HCT116 (cell line): ENCODE measurements at regions not wholly inside any gene's neighbourhood (a gene's known extent, or its start where the extent isn't known, plus 50 kb on each side); places are given as distances from the start of the nearest gene placed in this dataset.

Experiments used
- ATAC-seq: fragments of 200-7000 bp; cut with Tn5 transposase; 2 replicates; pipeline ENCODE4 v1.9.1; 2020; ENCODE audit warnings: mild to moderate bottlenecking, moderate library complexity
- BruUV-seq: library from RNA; stranded (reverse); fragments of 400-500 nt; replicated peaks from 2 replicates; lab custom pipeline; 2021; lab: Mats Ljungman, UMichigan
- CTCF ChIA-PET: fragments of 300-600 bp; sonication (Branson Sonifier 250); formaldehyde crosslinking; loops from one replicate; lab custom pipeline; 2021; ENCODE audit warnings: antibody characterized with exemption; lab: Charles Lee
- POLR2A ChIA-PET: fragments of 300-600, 350-600 bp; sonication (Branson Sonifier 250); formaldehyde crosslinking; loops from one replicate; lab custom pipeline; 2021; ENCODE audit warnings: antibody characterized with exemption; lab: Charles Lee
- RAD21 ChIA-PET, 2 experiments: fragments of 300-600 bp; sonication (Branson Sonifier 250); formaldehyde crosslinking; loops; one replicate each; lab custom pipeline; 2023; ENCODE audit warnings: low total read pairs in 2 of 2; ENCODE audit not compliant: uncharacterized antibody in 2 of 2, unreplicated experiment in 2 of 2, low non-redundant PET in 1 of 2; lab: Charles Lee
- DNase-seq: peaks from one replicate; pipeline ENCODE4 v3.0.0-alpha.2; 2010; ENCODE audit warnings: low read depth, low spot score
- H2AFZ ChIP-seq: fragments of 200-600 bp; shearing (Covaris generic), sonication (generic); 2 replicates; pipeline ENCODE4 v1.6.1; 2017; ENCODE audit warnings: low read depth, mixed run types, mixed read lengths, antibody characterized with exemption, low read length; ENCODE audit not compliant: poor library complexity, severe bottlenecking
- H3K27ac ChIP-seq: 2 replicates; pipeline ENCODE4 v1.5.1; 2012; ENCODE audit warnings: low read depth, low read length
- H3K27me3 ChIP-seq: fragments of 200-600 bp; sonication (generic); 2 replicates; pipeline ENCODE4 v1.6.1; 2016; ENCODE audit warnings: mixed run types, low read length, mixed read lengths; ENCODE audit not compliant: insufficient read depth
- H3K36me3 ChIP-seq, 2 experiments: fragments of 200-500 bp in 1 of 2; fragments of 200-600 bp in 1 of 2; sonication (Bioruptor generic) in 1 of 2; sonication (generic) in 1 of 2; 2 replicates each; pipeline versions ENCODE4 v1.5.1 to v1.6.1; 2014 to 2016; ENCODE audit warnings: low read length in 2 of 2, inconsistent platforms in 1 of 2, mixed read lengths in 1 of 2, mixed run types in 1 of 2; ENCODE audit not compliant: insufficient read depth in 2 of 2, control insufficient read depth in 1 of 2
- H3K4me1 ChIP-seq, 2 experiments: fragments of 200-600 bp in 1 of 2; sonication (generic) in 1 of 2; 2 replicates each; pipeline versions ENCODE4 v1.5.1 to v1.6.1; 2012 to 2017; ENCODE audit warnings: low read length in 2 of 2, inconsistent platforms in 1 of 2, mild to moderate bottlenecking in 1 of 2, mixed read lengths in 1 of 2, mixed run types in 1 of 2, moderate library complexity in 1 of 2; ENCODE audit not compliant: insufficient read depth in 2 of 2, control insufficient read depth in 1 of 2
- H3K4me2 ChIP-seq: fragments of 200-600 bp; sonication (generic); 2 replicates; pipeline ENCODE4 v1.6.1; 2017; ENCODE audit warnings: mixed run types, low read length, mixed read lengths
- H3K4me3 ChIP-seq, 2 experiments: fragments of 200-600 bp in 1 of 2; sonication (generic) in 1 of 2; replicated peaks in 1 of 2; 2 replicates each; pipeline ENCODE4 v1.5.1; 2011 to 2016; ENCODE audit warnings: low read length in 2 of 2, control low read depth in 1 of 2, low read depth in 1 of 2, mild to moderate bottlenecking in 1 of 2, mixed read lengths in 1 of 2, mixed run types in 1 of 2
- H3K79me2 ChIP-seq: fragments of 200-600 bp; sonication (generic); 2 replicates; pipeline ENCODE4 v1.6.1; 2017; ENCODE audit warnings: mild to moderate bottlenecking, mixed run types, low read length, moderate library complexity, mixed read lengths; ENCODE audit not compliant: insufficient read depth
- H3K9ac ChIP-seq: fragments of 200-600 bp; sonication (generic); 2 replicates; pipeline ENCODE4 v1.6.1; 2016; ENCODE audit warnings: low read length, mixed read lengths
- H3K9me2 ChIP-seq: fragments of 200-600 bp; sonication (generic), shearing (Covaris generic); 2 replicates; pipeline ENCODE4 v1.6.1; 2017; ENCODE audit warnings: mixed run types, mild to moderate bottlenecking, moderate library complexity; ENCODE audit not compliant: insufficient read depth
- H3K9me3 ChIP-seq, 2 experiments: fragments of 200-500 bp in 1 of 2; fragments of 200-600 bp in 1 of 2; sonication (Bioruptor generic) in 1 of 2; sonication (generic) in 1 of 2; 2 replicates each; pipeline ENCODE4 v1.6.1; 2014 to 2017; ENCODE audit warnings: low read length in 2 of 2, mixed read lengths in 2 of 2, inconsistent platforms in 1 of 2, low read depth in 1 of 2, mild to moderate bottlenecking in 1 of 2, mixed run types in 1 of 2, moderate library complexity in 1 of 2; ENCODE audit not compliant: control insufficient read depth in 1 of 2, insufficient read depth in 1 of 2
- H4K20me1 ChIP-seq: fragments of 200-600 bp; sonication (generic), shearing (Covaris generic); 2 replicates; pipeline ENCODE4 v1.6.1; 2017; ENCODE audit warnings: mixed run types, mild to moderate bottlenecking, moderate library complexity; ENCODE audit not compliant: insufficient read depth
- ATF3 ChIP-seq: IDR thresholded peaks from 2 replicates; pipeline ENCODE4 v1.6.1; 2012
- ELF1 ChIP-seq: IDR thresholded peaks from 2 replicates; pipeline ENCODE4 v1.6.1; 2012; ENCODE audit warnings: low read depth, borderline replicate concordance
- EZH2 ChIP-seq: fragments of 200-600 bp; sonication (generic); IDR thresholded peaks from 2 replicates; pipeline ENCODE4 v1.6.1; 2017; ENCODE audit warnings: antibody characterized with exemption, mixed run types
- FOSL1 ChIP-seq: IDR thresholded peaks from 2 replicates; pipeline ENCODE4 v1.6.1; 2012; ENCODE audit warnings: low read depth
- POLR2A ChIP-seq: IDR thresholded peaks from 2 replicates; pipeline ENCODE4 v1.7.0; 2011; ENCODE audit warnings: borderline replicate concordance; ENCODE audit not compliant: insufficient read depth, insufficient read length; ENCODE audit errors: extremely low read depth
- POLR2AphosphoS5 ChIP-seq: IDR thresholded peaks from 2 replicates; pipeline ENCODE4 v1.6.1; 2011; ENCODE audit warnings: mild to moderate bottlenecking, low read depth, low read length, moderate library complexity
- RAD21 ChIP-seq: IDR thresholded peaks from 2 replicates; pipeline ENCODE4 v1.6.1; 2012; ENCODE audit warnings: low read depth, mild to moderate bottlenecking
- SIN3A ChIP-seq: IDR thresholded peaks from 2 replicates; pipeline ENCODE4 v1.6.1; 2012; ENCODE audit warnings: low read depth
- TCF7L2 ChIP-seq: IDR thresholded peaks from 2 replicates; pipeline ENCODE4 v1.7.0; 2011; ENCODE audit warnings: borderline replicate concordance, inconsistent platforms; ENCODE audit not compliant: insufficient read depth, insufficient read length; ENCODE audit errors: extremely low read depth
- YY1 ChIP-seq: IDR thresholded peaks from 2 replicates; pipeline ENCODE4 v1.6.1; 2011; ENCODE audit warnings: low read length, low read depth, moderate library complexity, mild to moderate bottlenecking; ENCODE audit not compliant: insufficient replicate concordance; ENCODE audit errors: extremely low read depth
- ZBTB33 ChIP-seq: IDR thresholded peaks from 2 replicates; pipeline ENCODE4 v1.6.1; 2011; ENCODE audit warnings: mild to moderate bottlenecking, low read length, moderate library complexity; ENCODE audit not compliant: insufficient replicate concordance; ENCODE audit errors: extremely low read depth
- ZNF274 ChIP-seq: fragments of 200-500 bp; sonication (Bioruptor generic); IDR thresholded peaks from 2 replicates; pipeline ENCODE4 v1.6.1; 2014; ENCODE audit warnings: mild to moderate bottlenecking, low read depth, low read length, inconsistent platforms
- intact Hi-C: fragments of 100-400 bp; cut with micrococcal nuclease; formaldehyde crosslinking; loops from 2 replicates; pipeline ENCODE4 v1.10.0; 2022

GRCh38 chr2:58992062-58992706 lies 751.1 kb upstream of the FANCL start:
- ChIA-PET RAD21 (no interaction called here), POLR2A (no interaction called here), CTCF (no interaction called here)
- H3K27ac ChIP-seq, result no peak overlapping the region
- no peak for DNase-seq
- H4K20me1 ChIP-seq, result no peaks in the 10 kb centered on the region
- TF ChIP-seq ZBTB33 (no peak), ELF1 (no peak), EZH2 (no peak), ATF3 (no peak), YY1 (no peak), POLR2A (no peak), ZNF274 (no peak), SIN3A (no peak), RAD21 (no peak), POLR2AphosphoS5 (no peak), TCF7L2 (no peak), FOSL1 (no peak)
- no peaks in the 10 kb centered on the region for H3K4me1 ChIP-seq
- ATAC-seq, result no peak
- H3K27me3 ChIP-seq, result no peaks in the 10 kb centered on the region
- H3K36me3 ChIP-seq, result no peaks in the 10 kb centered on the region
- BruUV-seq, result no TSS peak
- no peaks in the 10 kb centered on the region for H3K9me3 ChIP-seq
- H3K79me2 ChIP-seq, result no peaks in the 10 kb centered on the region
- H2AFZ ChIP-seq, result no peak overlapping the region
- intact Hi-C loops, result no loop called here
- no peak overlapping the region for H3K9ac ChIP-seq
- H3K4me3 ChIP-seq, result no peak overlapping the region
- no peak overlapping the region for H3K4me2 ChIP-seq
- H3K9me2 ChIP-seq, result no peaks in the 10 kb centered on the region
